Testis (tissue), 2 donors: ENCODE measurements at regions not wholly inside any gene's neighbourhood (a gene's known extent, or its start where the extent isn't known, plus 50 kb on each side); places are given as distances from the start of the nearest gene placed in this dataset.

Experiments used
- DNase-seq: peaks from one replicate; pipeline ENCODE4 v3.0.0-alpha.2; 2019
- H3K27ac ChIP-seq, 2 donors: fragments of 200-600 bp; sonication (generic); one replicate each; pipeline ENCODE4 v1.5.1; 2019
- H3K27me3 ChIP-seq: fragments of 200-600 bp; sonication (generic); one replicate; pipeline ENCODE4 v1.5.1; 2019
- H3K36me3 ChIP-seq: fragments of 200-600 bp; sonication (generic); one replicate; pipeline ENCODE4 v1.5.1; 2017; ENCODE audit warnings: low read depth; ENCODE audit errors: missing control alignments
- H3K4me1 ChIP-seq: fragments of 200-600 bp; sonication (generic); one replicate; pipeline ENCODE4 v1.5.1; 2019
- H3K4me3 ChIP-seq, 2 donors: fragments of 200-600 bp; sonication (generic); one replicate each; pipeline ENCODE4 v1.5.1; 2017 to 2019
- H3K9me3 ChIP-seq: fragments of 200-600 bp; sonication (generic); one replicate; pipeline ENCODE4 v1.5.1; 2017
- CTCF ChIP-seq, 3 experiments: fragments of 450-650 bp in 2 of 3; fragments of 200-600 bp in 1 of 3; sonication (generic) in 1 of 3; IDR thresholded peaks; one replicate each; pipeline ENCODE4 v1.5.1; 2016 to 2019; ENCODE audit warnings: antibody characterized with exemption in 3 of 3, mild to moderate bottlenecking in 2 of 3, moderate library complexity in 1 of 3
- POLR2A ChIP-seq: fragments of 450-650 bp; IDR thresholded peaks from one replicate; pipeline ENCODE4 v1.6.1; 2017; ENCODE audit warnings: antibody characterized with exemption, mild to moderate bottlenecking, moderate library complexity
- WGBS, 2 donors: methylation state at CpG; one replicate each; pipeline ENCODE4 v1.1.5; 2018; 5-methylcytosine and 5-hydroxymethylcytosine counted together
- intact Hi-C: fragments of 100-400 bp; cut with DNase I; formaldehyde crosslinking; loops from one replicate; pipeline ENCODE4 v1.15.1; 2023; ENCODE audit warnings: low total_unique reads

DNA sequence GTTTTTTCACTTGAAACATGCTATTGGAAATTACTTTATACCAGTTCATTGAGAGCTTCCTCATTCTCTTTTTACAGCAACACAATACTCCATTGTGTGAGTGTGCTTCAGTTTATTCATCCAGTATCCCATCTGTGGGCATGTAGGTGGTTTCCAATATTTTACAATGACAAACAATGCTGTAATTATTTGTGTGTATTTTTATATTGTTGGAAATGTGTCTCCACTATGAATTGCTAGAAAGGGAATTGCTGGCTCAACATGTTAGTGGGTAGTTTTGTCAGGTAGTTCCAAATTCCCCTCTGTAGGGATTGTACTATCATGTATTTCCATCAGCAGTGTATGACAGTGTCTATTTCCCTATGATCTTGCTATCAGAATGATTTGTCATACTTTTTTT lies 65.8 kb upstream of the MAGI1 start:
- H3K36me3 ChIP-seq: no peaks in the 10 kb centered on the region
- intact Hi-C loops: no loop called here
- no peaks in the 10 kb centered on the region for H3K27me3 ChIP-seq
- H3K9me3 ChIP-seq: no peaks in the 10 kb centered on the region
- TF ChIP-seq POLR2A (no peak), CTCF (IDR thresholded peaks at IDR 0.05) (no peak)
- H3K27ac ChIP-seq: no peak overlapping the region
- no peak for DNase-seq
- no peaks in the 10 kb centered on the region for H3K4me1 ChIP-seq
- H3K4me3 ChIP-seq: no peak overlapping the region

DNA sequence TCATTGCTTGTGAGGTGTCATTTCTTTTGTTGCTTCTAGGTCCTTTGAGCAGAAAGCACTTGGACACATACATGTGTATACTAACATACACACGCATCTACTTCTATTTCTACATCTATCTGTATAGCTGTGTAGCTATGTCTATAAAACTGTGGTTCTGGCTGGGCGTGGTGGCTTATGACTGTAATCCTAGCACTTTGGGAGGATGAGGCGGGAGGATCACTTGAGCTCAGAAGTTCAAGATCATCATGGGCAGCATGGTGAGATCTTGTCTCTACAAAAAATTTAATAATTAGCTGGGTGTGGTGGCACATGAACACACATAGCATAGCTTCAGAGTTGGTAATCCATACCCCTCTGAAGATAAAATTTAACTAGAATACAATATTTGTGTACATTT lies 65.0 kb upstream of the MAGI1 start:
- H3K27ac ChIP-seq: no peak overlapping the region
- DNase-seq: no peak
- intact Hi-C loops: no loop called here
- TF ChIP-seq POLR2A (no peak), CTCF (IDR thresholded peaks at IDR 0.05) (no peak)
- WGBS, 2 donors: 91 to 97% methylated on average over 3 of the region's 3 CpGs
- no peaks in the 10 kb centered on the region for H3K9me3 ChIP-seq
- H3K36me3 ChIP-seq: no peaks in the 10 kb centered on the region
- no peaks in the 10 kb centered on the region for H3K4me1 ChIP-seq
- no peak overlapping the region for H3K4me3 ChIP-seq
- H3K27me3 ChIP-seq: no peaks in the 10 kb centered on the region

DNA sequence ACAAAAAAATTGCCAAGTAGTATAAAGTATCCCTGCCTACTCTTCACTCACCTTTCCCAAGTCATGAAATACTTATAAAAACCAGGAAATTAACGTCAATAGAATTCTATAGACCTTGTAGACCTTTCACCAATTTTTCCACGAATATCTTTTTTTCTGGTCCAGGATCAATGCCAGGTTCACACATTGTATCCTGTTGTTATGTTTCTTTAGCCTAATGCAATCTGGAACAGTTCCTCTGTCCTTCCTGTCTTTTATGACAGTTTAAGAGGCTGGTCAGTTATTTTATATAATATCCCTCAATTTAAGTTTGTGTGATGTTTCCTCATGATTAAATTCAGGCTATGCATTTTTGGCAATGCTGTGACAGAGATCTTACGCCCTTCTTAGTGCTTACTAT lies 63.2 kb upstream of the MAGI1 start:
- WGBS, 2 donors: 68 to 73% methylated on average over 3 of the region's 3 CpGs
- H3K27me3 ChIP-seq: no peaks in the 10 kb centered on the region
- no peak for TF ChIP-seq CTCF (IDR thresholded peaks at IDR 0.05)
- no peak for TF ChIP-seq POLR2A
- H3K4me3 ChIP-seq: no peak overlapping the region
- no peak overlapping the region for H3K27ac ChIP-seq
- H3K36me3 ChIP-seq: no peaks in the 10 kb centered on the region
- H3K4me1 ChIP-seq: no peaks in the 10 kb centered on the region
- no peak for DNase-seq
- intact Hi-C loops: no loop called here
- no peaks in the 10 kb centered on the region for H3K9me3 ChIP-seq

- no peaks in the 10 kb centered on the region for H3K4me1 ChIP-seq
These were observed 60.9 kb upstream of the MAGI1 start for GRCh38 chr3:66099541-66100065.

More at GRCh38 chr3:66099541-66100065, 60.9 kb upstream of the MAGI1 start:
- DNase-seq: no peak
- Histone ChIP-seq H3K36me3 (no peaks in the 10 kb centered on the region), H3K4me3 (no peak overlapping the region), H3K27ac (no peak overlapping the region), H3K9me3 (no peaks in the 10 kb centered on the region), H3K27me3 (no peaks in the 10 kb centered on the region)
- intact Hi-C loops: no loop called here
- TF ChIP-seq POLR2A (no peak), CTCF (IDR thresholded peaks at IDR 0.05) (no peak)
- WGBS, 2 donors: 82 to 92% methylated on average over 1 of the region's 1 CpG
